GM12878 (cell line): ENCODE measurements at regions not wholly inside any gene's neighbourhood (a gene's known extent, or its start where the extent isn't known, plus 50 kb on each side); places are given as distances from the start of the nearest gene placed in this dataset.

ENCODE experiments used
- ATAC-seq: fragments of 200-7000 bp; cut with Tn5 transposase; 3 replicates; pipeline ENCODE4 v1.9.1; 2020; ENCODE audit warnings: mild to moderate bottlenecking, moderate library complexity
- BruUV-seq: library from RNA; stranded (reverse); fragments of 400-500 nt; replicated peaks from 2 replicates; lab custom pipeline; 2021; lab: Mats Ljungman, UMichigan
- CTCF ChIA-PET: fragments of 300-600 bp; sonication (Branson Sonifier 250); formaldehyde crosslinking; extraction: SDS; loops from one replicate; lab custom pipeline; 2021; ENCODE audit warnings: inconsistent platforms; lab: Yijun Ruan, JAX
- POLR2A ChIA-PET: fragments of 350-600 bp; formaldehyde crosslinking; extraction: SDS; loops from one replicate; lab custom pipeline; 2021; ENCODE audit warnings: inconsistent platforms; lab: Charles Lee
- RAD21 ChIA-PET: fragments of 300-600 bp; sonication (Branson Sonifier 250); formaldehyde crosslinking; loops from one replicate; lab custom pipeline; 2023; ENCODE audit warnings: antibody characterized with exemption; ENCODE audit not compliant: unreplicated experiment; lab: Charles Lee
- SMC1A ChIA-PET: fragments of 300-600 bp; sonication (Branson Sonifier 250); formaldehyde crosslinking; loops from one replicate; lab custom pipeline; 2023; ENCODE audit not compliant: unreplicated experiment, uncharacterized antibody; lab: Charles Lee
- DNase-seq: peaks from one replicate; pipeline ENCODE4 v3.0.0-alpha.2; 2011; ENCODE audit warnings: low read depth, low spot score
- FAIRE-seq: peaks from 3 replicates; lab custom pipeline; 2011; peaks lifted over from hg19 to GRCh38; lab: Jason Lieb, UNC
- H2AFZ ChIP-seq: 2 replicates; pipeline ENCODE4 v1.6.0; 2011; ENCODE audit warnings: low read depth, low read length, control low read depth; ENCODE audit not compliant: control insufficient read depth
- H3K27ac ChIP-seq: 2 replicates; pipeline ENCODE4 v1.5.1; 2011; ENCODE audit warnings: control low read depth; ENCODE audit not compliant: control insufficient read depth, insufficient read depth
- H3K27me3 ChIP-seq, 2 experiments: replicated peaks in 1 of 2; 2 replicates each; pipeline versions ENCODE4 v1.6.0 to v1.6.1; 2011; ENCODE audit warnings: low read length in 1 of 2; ENCODE audit not compliant: control insufficient read depth in 2 of 2, insufficient read depth in 2 of 2
- H3K36me3 ChIP-seq, 2 experiments: 2 replicates each; pipeline ENCODE4 v1.5.1; 2011; ENCODE audit warnings: low read length in 1 of 2; ENCODE audit not compliant: control insufficient read depth in 2 of 2, insufficient read depth in 2 of 2
- H3K4me1 ChIP-seq: 2 replicates; pipeline ENCODE4 v1.6.1; 2011; ENCODE audit warnings: mild to moderate bottlenecking, low read length, moderate library complexity, mixed read lengths; ENCODE audit not compliant: control insufficient read depth, insufficient read depth
- H3K4me2 ChIP-seq: 2 replicates; pipeline ENCODE4 v1.6.0; 2011; ENCODE audit warnings: control low read depth; ENCODE audit not compliant: control insufficient read depth, insufficient read depth
- H3K4me3 ChIP-seq: fragments of 200-600 bp; sonication (generic); 2 replicates; pipeline ENCODE4 v1.5.1; 2016
- H3K79me2 ChIP-seq: 2 replicates; pipeline ENCODE4 v1.6.0; 2011; ENCODE audit warnings: low read length; ENCODE audit not compliant: control insufficient read depth, insufficient read depth
- H3K9ac ChIP-seq: 2 replicates; pipeline ENCODE4 v1.8.0; 2011; ENCODE audit warnings: low read length, control low read depth, mixed read lengths; ENCODE audit not compliant: control insufficient read depth, insufficient read depth
- H3K9me3 ChIP-seq: replicated peaks from 3 replicates; pipeline ENCODE4 v1.5.1; 2011; ENCODE audit warnings: mild to moderate bottlenecking, low read length; ENCODE audit not compliant: control insufficient read depth, insufficient read depth
- H4K20me1 ChIP-seq: 2 replicates; pipeline ENCODE4 v1.6.0; 2011; ENCODE audit not compliant: control insufficient read depth, insufficient read depth
- CBX5 ChIP-seq: sonication (generic); IDR thresholded peaks from 2 replicates; pipeline ENCODE4 v1.6.1; 2016; ENCODE audit warnings: low read depth, moderate library complexity, mild to moderate bottlenecking, inconsistent platforms
- HCFC1 ChIP-seq: fragments of 150-350 bp; IDR thresholded peaks from 2 replicates; pipeline ENCODE4 v1.6.1; 2014; ENCODE audit warnings: low read length
- MEF2A ChIP-seq: IDR thresholded peaks from 2 replicates; pipeline ENCODE4 v1.6.1; 2011; ENCODE audit warnings: low read depth, mild to moderate bottlenecking, low read length, moderate library complexity; ENCODE audit not compliant: insufficient read depth
- NR2C1 ChIP-seq: fragments of 450-650 bp; IDR thresholded peaks from 2 replicates; pipeline ENCODE4 v1.6.1; 2017; ENCODE audit warnings: antibody characterized with exemption, mild to moderate bottlenecking, moderate library complexity
- RCOR1 ChIP-seq: conservative IDR thresholded peaks from 2 replicates; pipeline ENCODE4 v1.6.1; 2012; ENCODE audit warnings: low read depth, low read length, improper control_type of control experiment
- SIX5 ChIP-seq: IDR thresholded peaks from 2 replicates; pipeline ENCODE4 v1.6.1; 2011; ENCODE audit warnings: mild to moderate bottlenecking, low read depth, low read length, moderate library complexity; ENCODE audit not compliant: severe bottlenecking
- SMAD1 ChIP-seq: fragments of 450-650 bp; IDR thresholded peaks from 2 replicates; pipeline ENCODE4 v1.6.1; 2018; ENCODE audit warnings: mild to moderate bottlenecking, low read depth; ENCODE audit not compliant: partially characterized antibody
- SMARCA5 ChIP-seq: fragments of 450-650 bp; IDR thresholded peaks from 2 replicates; pipeline ENCODE4 v1.6.1; 2017; ENCODE audit warnings: mild to moderate bottlenecking
- SRF ChIP-seq, 2 experiments: IDR thresholded peaks; 2 replicates each; pipeline ENCODE4 v1.6.1; 2011; ENCODE audit warnings: low read depth in 2 of 2, low read length in 2 of 2, mild to moderate bottlenecking in 1 of 2, moderate library complexity in 1 of 2
- STAT3 ChIP-seq: IDR thresholded peaks from 2 replicates; pipeline ENCODE4 v1.6.1; 2011; ENCODE audit warnings: low read depth, low read length, improper control_type of control experiment
- TAF1 ChIP-seq: IDR thresholded peaks from 2 replicates; pipeline ENCODE4 v1.6.1; 2011; ENCODE audit warnings: mild to moderate bottlenecking, low read depth, low read length, borderline replicate concordance
- TCF12 ChIP-seq: IDR thresholded peaks from 2 replicates; pipeline ENCODE4 v1.6.1; 2011; ENCODE audit warnings: low read depth, mild to moderate bottlenecking, low read length
- WGBS: methylation state at CpG from one replicate; pipeline ENCODE4 v1.1.6; 2016; ENCODE audit warnings: low lambda C conversion rate; ENCODE audit not compliant: insufficient replicate concordance, insufficient coverage; ENCODE audit errors: missing lambda C conversion rate; 5-methylcytosine and 5-hydroxymethylcytosine counted together
- in situ Hi-C: fragments of 300-500 bp; cut with MboI; formaldehyde crosslinking; loops from 9 replicates; pipeline ENCODE4 v1.14.3; 2018; ENCODE audit warnings: mixed read lengths
- intact Hi-C: fragments of 100-400 bp; cut with micrococcal nuclease; formaldehyde crosslinking; loops from one replicate; pipeline ENCODE4 v1.14.2; 2022; ENCODE audit not compliant: unreplicated experiment
- TF ChIP-seq, protein P1 (sequence below): fragments of 450-650 bp; conservative IDR thresholded peaks from 2 replicates; pipeline ENCODE4 v1.6.1; 2017; ENCODE audit warnings: mild to moderate bottlenecking, moderate library complexity
- TF ChIP-seq, protein P2 (sequence below): fragments of 450-650 bp; IDR thresholded peaks from 2 replicates; pipeline ENCODE4 v1.6.1; 2017; ENCODE audit warnings: low read depth, mild to moderate bottlenecking, moderate library complexity

DNA sequence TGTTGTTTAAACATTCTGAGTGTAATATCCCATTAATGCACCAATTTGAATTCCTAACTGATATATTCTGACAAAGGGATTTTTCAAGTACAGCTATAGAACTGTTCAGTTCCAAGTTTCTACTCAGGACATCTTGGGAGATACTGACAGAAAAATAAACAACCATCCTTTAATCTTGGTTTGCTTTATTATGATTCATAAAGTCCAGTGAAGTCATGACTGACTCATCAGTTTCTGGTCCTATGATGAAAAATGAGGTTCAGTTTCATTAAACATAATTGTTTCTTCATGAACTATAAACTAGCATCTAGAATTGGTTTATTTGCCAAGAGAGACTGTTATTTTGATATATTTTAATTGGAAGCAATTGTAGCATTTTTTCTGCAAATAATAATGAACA lies 896.2 kb downstream of the CCDC85A start (continued):
- TF ChIP-seq, protein P1, sequence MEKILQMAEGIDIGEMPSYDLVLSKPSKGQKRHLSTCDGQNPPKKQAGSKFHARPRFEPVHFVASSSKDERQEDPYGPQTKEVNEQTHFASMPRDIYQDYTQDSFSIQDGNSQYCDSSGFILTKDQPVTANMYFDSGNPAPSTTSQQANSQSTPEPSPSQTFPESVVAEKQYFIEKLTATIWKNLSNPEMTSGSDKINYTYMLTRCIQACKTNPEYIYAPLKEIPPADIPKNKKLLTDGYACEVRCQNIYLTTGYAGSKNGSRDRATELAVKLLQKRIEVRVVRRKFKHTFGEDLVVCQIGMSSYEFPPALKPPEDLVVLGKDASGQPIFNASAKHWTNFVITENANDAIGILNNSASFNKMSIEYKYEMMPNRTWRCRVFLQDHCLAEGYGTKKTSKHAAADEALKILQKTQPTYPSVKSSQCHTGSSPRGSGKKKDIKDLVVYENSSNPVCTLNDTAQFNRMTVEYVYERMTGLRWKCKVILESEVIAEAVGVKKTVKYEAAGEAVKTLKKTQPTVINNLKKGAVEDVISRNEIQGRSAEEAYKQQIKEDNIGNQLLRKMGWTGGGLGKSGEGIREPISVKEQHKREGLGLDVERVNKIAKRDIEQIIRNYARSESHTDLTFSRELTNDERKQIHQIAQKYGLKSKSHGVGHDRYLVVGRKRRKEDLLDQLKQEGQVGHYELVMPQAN: no peak
- no peak for TF ChIP-seq HCFC1

DNA sequence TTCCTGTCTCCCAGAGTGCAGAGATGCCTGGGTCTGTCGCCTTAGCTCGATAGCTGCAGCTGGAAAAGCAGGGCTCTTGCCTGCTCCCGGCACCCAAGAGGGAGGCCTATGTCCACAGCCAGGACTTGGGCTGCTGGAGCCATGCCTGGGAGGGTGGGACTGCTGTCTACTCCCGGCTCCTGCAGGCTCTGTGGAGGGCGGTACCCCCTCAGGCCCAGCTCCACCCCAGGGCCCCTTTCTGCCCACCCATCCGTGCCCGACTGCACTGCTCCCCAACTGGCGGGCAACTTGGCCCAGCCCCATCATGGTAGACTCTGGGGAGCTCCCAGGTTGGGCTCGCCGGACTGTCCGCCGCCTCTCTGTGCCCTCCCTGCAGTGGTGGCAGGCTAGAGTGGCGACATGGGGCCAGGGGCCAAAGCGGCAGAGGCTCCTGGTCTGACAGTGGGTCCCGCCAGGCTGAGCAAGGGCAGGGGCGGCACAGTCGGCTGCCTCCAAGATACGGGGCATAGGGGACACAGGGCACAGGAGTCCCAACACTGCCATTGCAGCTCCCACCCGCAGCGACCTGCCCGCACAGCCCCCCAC lies 901.0 kb downstream of the CCDC85A start:
- ChIA-PET SMC1A (no interaction called here), POLR2A (no interaction called here), RAD21 (no interaction called here), CTCF (no interaction called here)
- H3K9ac ChIP-seq: no peak overlapping the region
- H3K4me2 ChIP-seq: no peak overlapping the region
- intact Hi-C loops: no loop called here
- H4K20me1 ChIP-seq: no peaks in the 10 kb centered on the region
- in situ Hi-C loops: no loop called here
- no peak overlapping the region for H2AFZ ChIP-seq
- no peaks in the 10 kb centered on the region for H3K27me3 ChIP-seq
- no peaks in the 10 kb centered on the region for H3K79me2 ChIP-seq
- no peak overlapping the region for H3K27ac ChIP-seq
- no peaks in the 10 kb centered on the region for H3K36me3 ChIP-seq
- WGBS: 44% methylated on average over 21 of the region's 21 CpGs
- no peaks in the 10 kb centered on the region for H3K9me3 ChIP-seq
- no peak for FAIRE-seq
- TF ChIP-seq TAF1: no peak
- TF ChIP-seq, all 136 proteins: peak for 0
- ATAC-seq (no peak), DNase-seq (no peak)
- Histone ChIP-seq H3K4me1 (no peaks in the 10 kb centered on the region), H3K4me3 (no peak overlapping the region)
- BruUV-seq: no TSS peak

DNA sequence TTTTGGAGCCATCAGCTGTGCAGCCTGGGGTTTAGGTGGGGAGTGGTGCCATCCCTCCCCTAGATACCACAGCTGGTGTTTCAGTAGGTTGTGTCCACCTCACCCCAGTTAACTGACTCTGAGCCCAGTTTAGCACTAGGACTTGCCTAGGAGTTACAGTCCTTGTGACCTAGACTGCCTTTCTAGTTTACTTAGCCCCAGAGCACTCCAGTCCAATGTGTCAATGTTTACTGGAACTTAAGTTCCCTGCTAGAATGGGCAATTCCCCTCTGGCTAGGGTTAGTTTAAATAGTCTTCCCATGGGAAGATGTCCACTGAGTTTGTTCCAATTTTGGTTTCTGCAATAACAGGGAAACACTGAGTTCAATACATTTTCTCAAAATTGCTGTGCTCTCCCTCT lies 909.2 kb downstream of the CCDC85A start:
- no peak for ATAC-seq
- BruUV-seq: no TSS peak
- no peak for DNase-seq
- no peak for FAIRE-seq
- no peaks in the 10 kb centered on the region for H3K36me3 ChIP-seq
- no peak overlapping the region for H3K9ac ChIP-seq
- no peak overlapping the region for H2AFZ ChIP-seq
- in situ Hi-C loops (no loop called here), intact Hi-C loops (no loop called here)
- H3K4me2 ChIP-seq: no peak overlapping the region
- SMC1A ChIA-PET: no interaction called here
- no peaks in the 10 kb centered on the region for H3K4me1 ChIP-seq
- POLR2A ChIA-PET: no interaction called here
- H3K27ac ChIP-seq: no peak overlapping the region
- no peaks in the 10 kb centered on the region for H3K9me3 ChIP-seq
- no peaks in the 10 kb centered on the region for H4K20me1 ChIP-seq
- no peak overlapping the region for H3K4me3 ChIP-seq
- RAD21 ChIA-PET: no interaction called here
- H3K79me2 ChIP-seq: no peaks in the 10 kb centered on the region
- no peaks in the 10 kb centered on the region for H3K27me3 ChIP-seq
- CTCF ChIA-PET: no interaction called here
- TF ChIP-seq STAT3 (no peak), SRF (IDR thresholded peaks at IDR 0.05; ENCODE audit: low read depth in 2 of 2, low read length in 2 of 2) (no peak), SMARCA5 (no peak), NR2C1 (no peak), MEF2A (no peak), SIX5 (no peak), TCF12 (no peak), RCOR1 (no peak), CBX5 (no peak), SMAD1 (no peak)
- TF ChIP-seq, protein P2, sequence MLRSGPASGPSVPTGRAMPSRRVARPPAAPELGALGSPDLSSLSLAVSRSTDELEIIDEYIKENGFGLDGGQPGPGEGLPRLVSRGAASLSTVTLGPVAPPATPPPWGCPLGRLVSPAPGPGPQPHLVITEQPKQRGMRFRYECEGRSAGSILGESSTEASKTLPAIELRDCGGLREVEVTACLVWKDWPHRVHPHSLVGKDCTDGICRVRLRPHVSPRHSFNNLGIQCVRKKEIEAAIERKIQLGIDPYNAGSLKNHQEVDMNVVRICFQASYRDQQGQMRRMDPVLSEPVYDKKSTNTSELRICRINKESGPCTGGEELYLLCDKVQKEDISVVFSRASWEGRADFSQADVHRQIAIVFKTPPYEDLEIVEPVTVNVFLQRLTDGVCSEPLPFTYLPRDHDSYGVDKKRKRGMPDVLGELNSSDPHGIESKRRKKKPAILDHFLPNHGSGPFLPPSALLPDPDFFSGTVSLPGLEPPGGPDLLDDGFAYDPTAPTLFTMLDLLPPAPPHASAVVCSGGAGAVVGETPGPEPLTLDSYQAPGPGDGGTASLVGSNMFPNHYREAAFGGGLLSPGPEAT: no peak
